ENCODE measurements at regions not wholly inside any gene's neighbourhood (a gene's known extent, or its start where the extent isn't known, plus 50 kb on each side); places are given as distances from the start of the nearest gene placed in this dataset.
A peak's percentile ranks its signal among the peaks of the same experiment; 100 is the strongest.

- no peak for DNase-seq (ENCODE audit: low spot score)
Measured at GRCh38 chr14:65250162-65250495, 147.8 kb upstream of the MAX start.

DNA sequence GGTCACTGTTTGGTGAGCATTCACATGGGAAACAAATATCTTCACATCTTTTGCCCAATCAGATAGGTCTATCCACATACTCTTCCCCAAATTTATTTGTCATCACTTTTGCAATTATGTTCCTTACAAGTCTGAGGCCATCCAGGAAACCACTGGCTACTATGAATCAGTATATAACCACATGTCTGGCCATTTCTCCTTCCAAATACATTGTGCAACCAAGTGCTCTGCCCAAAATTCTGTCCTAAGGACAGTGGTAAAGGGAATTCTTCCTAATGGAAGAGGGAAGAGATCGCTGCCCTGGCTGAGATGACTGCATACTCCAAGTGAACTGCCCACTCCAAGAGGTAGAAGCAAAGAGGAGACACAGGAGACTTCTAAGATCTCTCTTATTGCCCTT is 148.9 kb upstream of the MAX start:
- no peak for DNase-seq (ENCODE audit: low spot score)

DNA sequence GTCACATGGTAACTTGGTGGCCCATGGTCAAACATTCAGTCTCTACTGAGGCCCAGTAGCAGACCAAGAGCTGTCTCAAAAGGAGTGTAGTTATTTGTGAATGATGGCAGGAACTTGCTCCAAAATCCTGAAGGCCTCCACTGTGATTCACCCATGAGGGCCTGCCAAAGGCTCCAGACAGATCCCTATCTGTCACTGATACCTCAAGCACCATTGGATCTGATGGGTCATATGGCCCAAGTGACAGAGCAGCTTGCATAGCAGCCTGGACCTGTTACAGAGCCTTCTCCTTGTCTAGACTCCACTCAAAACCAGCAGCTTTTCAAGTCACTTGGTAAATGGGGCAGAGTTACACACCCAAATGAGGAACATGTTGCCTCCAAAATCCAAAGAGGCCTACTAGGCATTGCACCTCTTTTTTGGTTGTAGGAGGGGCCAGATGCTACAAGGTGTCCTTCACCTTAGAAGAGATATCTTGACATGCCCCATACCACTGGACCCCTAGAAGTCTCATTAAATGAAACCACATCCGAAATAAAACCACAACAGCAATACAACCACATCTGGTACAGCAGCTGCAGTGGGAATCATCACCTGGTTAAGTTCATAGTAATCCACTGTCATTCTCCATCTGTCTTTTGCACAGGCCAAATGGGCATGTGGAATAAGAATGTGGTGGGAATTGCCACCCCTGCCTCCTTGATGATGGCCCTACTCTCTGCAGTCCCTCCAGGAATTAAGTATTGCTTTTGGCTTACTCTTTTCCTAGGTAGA is 150.4 kb upstream of the MAX start:
- no peak for DNase-seq (ENCODE audit: low spot score)

GRCh38 chr14:65255029-65255545 is 152.8 kb upstream of the MAX start:
- no peak for DNase-seq (ENCODE audit: low spot score)

DNA sequence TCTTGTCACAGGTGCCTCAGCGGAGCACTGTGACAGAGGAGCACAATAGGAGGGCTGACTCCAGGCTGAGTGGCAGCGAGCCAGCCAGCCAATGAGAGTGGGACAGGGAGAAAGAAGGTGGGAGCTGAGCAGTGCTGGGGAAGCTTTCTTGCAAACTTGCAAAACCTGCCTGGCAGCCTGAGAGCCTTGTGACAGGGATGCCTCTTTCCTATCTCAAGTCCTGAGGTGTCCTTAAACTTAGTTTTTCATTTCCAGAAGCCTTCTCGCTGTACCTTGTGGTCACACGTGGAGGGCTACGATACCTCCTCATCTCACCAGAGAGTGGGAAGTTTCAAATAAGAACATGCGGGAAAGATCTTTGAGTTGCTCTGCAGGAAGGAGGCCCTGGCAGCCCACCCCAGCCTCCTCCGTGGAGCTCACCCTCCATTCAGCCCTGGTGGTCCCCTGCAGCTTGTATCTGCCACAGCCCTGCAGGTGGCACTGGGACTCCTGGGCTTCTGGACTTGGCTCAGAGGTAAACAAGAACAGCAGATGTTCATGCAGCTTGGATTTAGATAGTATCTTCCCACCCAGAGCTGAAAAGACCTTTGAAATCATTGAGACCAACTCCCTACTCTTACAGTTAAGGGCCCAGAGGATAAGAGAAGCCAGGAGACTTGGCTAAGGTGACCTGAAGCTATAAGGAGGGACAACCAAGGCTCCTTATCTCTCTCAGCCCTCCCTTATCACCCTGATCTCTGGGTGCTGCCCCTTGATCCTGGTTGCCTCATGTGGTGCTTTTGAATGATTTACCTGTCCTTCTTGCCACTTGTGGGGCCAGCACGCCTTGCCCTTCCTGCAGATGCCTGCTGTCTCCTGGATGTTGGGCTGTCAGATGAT is 153.5 kb upstream of the MAX start:
- DNase-seq (ENCODE audit: low spot score): peak; percentile 86

GRCh38 chr14:65256714-65257113 is 154.4 kb upstream of the MAX start:
- no peak for DNase-seq (ENCODE audit: low spot score)

DNA sequence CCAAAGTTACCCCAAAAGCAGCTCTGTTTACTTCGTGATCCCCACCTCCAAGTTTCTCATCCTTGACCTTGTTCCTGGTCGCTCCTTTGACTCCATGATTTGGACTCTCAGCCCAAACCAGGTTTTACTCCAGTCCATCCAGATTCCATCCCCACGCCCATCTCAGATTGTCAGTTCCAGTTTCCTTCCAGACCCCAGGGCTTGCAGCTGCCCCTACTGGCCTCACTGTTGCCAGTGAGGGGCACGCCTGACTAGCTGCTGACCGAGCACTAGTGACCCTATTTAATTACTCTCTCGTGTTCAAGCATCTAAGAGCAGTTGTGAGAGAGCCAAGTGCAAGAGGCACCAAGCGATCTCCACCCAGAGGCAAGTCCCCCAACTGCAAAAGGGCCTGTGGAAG is 155.1 kb upstream of the FUT8 start:
- DNase-seq (ENCODE audit: low spot score): no peak

DNA sequence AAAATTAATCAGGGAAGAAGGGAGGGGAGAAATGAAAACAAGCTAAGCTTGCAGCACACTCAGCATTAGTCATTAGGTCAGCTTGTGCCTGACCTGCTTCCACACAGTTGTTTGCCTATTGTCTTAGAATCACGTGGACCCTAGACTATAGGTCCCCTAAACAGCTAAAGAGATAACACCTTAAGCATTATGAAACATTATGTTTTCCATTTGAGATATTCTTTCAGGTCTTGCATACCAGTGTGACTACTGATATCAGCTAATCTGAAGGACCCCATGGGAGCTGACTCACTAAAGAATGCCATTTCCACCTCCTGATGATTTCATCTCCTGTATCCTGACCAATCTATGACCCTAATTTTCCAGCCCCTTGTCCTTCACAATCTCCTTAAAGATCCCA is 154.1 kb upstream of the FUT8 start:
- DNase-seq (ENCODE audit: low spot score): no peak

DNA sequence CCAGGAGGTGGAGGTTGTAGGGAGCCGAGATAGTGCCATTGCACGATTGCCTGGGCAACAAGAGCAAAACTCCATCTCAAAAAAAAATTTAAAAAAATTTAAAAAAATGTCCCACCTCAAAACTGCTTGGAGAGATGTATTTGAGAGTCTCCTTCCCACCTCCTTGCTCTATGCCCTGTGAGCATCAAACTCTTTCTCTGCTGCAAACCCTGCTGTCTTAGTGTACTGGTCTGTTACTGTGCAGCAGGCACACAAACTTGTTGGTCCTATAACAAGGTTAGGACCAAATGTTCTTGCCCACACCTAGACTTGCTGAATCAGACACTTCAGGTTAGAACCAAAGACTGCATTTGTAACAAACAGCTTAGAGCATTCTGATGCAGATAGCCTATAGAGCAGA is 153.5 kb upstream of the FUT8 start:
- DNase-seq (ENCODE audit: low spot score): no peak

- no peak for DNase-seq (ENCODE audit: low spot score)
Measured at GRCh38 chr14:65260786-65261185, 151.7 kb upstream of the FUT8 start.

DNA sequence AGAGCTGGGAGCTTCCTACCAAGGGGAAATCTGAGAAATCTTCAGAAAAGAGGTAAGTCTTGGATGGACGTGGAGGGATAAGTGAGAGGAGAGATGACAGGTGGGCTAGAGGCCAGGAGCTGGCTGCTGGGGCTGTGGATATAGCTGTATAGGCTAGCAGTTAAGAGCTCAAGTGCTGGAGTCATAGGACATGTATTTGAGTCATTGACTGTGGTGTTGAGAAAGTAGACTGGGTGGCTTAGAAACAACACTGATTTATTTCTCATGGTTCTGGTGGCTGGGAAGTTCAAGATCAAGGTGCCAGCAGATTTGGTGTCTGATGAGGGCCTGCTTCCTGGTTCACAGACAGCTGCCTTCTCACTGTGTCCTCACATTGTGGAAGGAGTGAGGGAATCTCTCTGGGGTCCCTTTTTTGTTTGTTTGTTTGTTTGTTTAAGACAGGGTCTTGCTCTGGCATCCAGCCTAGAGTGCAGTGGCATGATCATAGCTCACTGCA is 151.1 kb upstream of the FUT8 start:
- no peak for DNase-seq (ENCODE audit: low spot score)

DNA sequence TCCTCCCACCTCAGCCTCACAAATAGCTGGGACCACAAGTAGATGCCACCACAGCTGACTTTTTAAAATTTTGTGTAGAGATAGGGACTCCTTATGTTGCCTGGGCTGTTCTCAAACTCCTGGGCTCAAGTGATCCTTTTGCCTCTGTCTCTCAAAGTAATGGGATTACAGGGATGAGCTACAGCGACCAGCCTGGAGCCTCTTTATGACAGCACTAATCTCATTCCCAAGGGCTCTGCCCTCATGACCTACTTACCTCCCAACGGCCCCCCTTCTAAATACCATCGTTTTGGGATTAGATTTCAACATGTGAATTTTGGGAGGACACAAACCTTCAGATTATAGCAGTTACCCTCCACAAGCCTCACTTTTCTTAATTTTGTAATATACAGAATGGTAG is 150.6 kb upstream of the FUT8 start:
- DNase-seq (ENCODE audit: low spot score): no peak

DNA sequence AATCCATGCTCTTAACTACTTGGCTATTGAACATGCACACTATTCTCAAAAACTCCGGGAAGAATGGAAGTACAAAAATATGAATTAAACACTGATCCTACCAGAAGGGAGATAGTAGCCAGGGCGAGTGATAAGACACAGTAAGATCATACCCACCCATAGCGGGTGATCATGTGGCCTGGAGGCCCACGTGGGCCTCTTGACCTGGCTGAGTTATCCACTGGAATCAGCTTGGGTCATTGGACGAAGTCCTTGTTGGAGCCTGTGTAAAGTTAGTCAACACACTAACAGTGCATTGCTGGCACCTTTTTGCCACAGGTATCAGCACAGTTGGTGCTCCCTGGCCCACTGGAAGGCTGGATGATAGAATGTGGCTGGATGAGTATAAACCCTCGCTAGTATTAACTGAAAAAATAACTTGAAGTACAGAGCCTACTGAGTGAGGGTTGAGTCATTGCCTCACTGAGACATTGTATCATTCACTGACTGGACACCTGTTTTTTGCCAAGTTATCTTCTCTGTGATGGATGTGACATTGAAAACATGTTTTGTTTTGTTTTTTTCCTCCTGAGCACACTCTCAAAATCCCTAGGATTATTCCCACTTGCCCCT is 149.2 kb upstream of the FUT8 start:
- DNase-seq (ENCODE audit: low spot score): no peak

DNA sequence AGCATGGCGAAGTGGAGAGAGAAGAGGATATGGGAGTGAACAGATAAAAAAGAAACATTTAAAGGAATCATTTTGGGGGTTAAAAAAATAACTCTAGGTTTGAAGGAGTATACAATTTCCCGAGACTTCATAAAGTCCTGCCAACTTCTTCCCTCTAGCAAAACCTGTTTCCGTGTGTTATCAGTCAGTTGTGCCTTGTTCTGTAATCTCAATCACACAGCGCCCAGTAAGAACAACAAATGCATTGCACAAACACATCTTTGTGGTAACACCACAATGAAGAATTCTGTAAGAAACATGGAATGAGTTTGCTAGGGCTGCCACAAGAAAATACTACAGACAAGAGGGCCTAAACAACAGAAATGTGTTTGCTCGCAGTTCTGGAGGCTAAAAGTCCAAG is 144.7 kb upstream of the FUT8 start:
- DNase-seq (ENCODE audit: low spot score): no peak

- DNase-seq (ENCODE audit: low spot score): no peak
Measured at GRCh38 chr14:65268594-65268993, 143.9 kb upstream of the FUT8 start.

GRCh38 chr14:65269732-65270131 is 142.8 kb upstream of the FUT8 start:
- no peak for DNase-seq (ENCODE audit: low spot score)

DNA sequence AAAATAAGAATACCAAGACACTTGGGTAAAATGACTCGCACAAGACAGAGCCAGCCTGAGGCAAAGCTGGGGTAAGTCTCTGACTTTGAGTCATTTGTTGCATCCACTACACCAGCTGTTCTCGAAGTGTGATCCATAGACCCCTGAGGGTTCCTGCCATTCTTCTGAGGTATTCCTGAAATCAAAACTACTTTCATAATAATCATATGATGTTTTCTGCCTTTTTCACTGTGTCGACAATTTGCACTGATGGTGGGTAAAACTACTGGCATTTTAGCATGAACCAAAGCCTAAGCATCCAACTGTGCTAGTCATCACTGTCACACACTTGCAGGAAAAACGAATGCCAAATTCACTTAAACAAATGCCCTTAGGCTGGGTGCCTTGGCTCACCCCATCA is 135.5 kb upstream of the FUT8 start:
- DNase-seq (ENCODE audit: low spot score): no peak

- DNase-seq (ENCODE audit: low spot score): no peak
Measured at GRCh38 chr14:65277580-65278270, 134.8 kb upstream of the FUT8 start.

GRCh38 chr14:65278589-65278988 is 133.9 kb upstream of the FUT8 start:
- DNase-seq (ENCODE audit: low spot score): no peak

GRCh38 chr14:65279510-65279909 is 133.0 kb upstream of the FUT8 start:
- DNase-seq (ENCODE audit: low spot score): no peak

DNA sequence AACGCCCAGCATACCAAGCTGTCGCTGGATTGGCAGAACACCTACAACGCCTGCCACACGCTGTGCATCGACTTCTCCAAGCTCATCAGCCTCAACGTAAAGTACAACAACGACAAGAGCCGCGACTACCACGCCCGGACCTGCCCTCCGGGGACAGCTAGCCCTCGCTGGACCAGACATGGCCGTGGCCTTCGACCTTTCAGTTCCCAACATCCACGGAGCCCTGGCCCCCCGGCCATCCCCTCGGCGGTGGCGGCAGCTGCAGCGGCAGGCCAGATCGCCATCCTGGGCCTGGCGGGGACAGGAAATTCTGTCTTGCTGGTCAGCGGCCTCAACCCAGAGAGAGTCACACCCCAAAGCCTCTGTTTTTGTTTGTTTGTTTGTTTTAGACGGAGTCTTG is 132.6 kb upstream of the FUT8 start:
- no peak for DNase-seq (ENCODE audit: low spot score)

DNA sequence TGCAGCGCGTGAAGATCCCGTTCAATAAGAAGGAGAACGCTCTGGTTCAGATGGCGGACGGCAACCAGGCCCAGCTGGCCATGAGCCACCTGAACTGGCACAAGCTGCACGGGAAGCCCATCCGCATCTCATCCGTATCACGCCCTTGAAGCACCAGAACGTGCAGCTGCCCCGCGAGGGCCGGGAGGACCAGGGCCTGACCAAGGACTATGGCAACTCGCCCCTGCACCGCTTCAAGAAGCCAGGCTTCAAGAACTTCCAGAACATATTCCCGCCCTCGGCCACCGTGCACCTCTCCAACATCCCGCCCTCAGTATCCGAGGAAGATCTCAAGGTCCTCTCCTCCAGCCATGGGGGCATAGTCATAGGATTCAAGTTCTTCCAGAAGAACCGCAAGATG is 131.9 kb upstream of the FUT8 start:
- DNase-seq (ENCODE audit: low spot score): no peak
